SH-SY5Y (cell line): ENCODE measurements at regions not wholly inside any gene's neighbourhood (a gene's known extent, or its start where the extent isn't known, plus 50 kb on each side); places are given as distances from the start of the nearest gene placed in this dataset.

ENCODE experiments used
- GATA2 ChIP-seq: IDR thresholded peaks from 2 replicates; pipeline ENCODE4 v1.6.1; 2011; ENCODE audit warnings: mild to moderate bottlenecking, low read depth, low read length
- GATA3 ChIP-seq: IDR thresholded peaks from 2 replicates; pipeline ENCODE4 v1.6.1; 2011; ENCODE audit warnings: low read depth, mild to moderate bottlenecking, low read length, moderate library complexity

DNA sequence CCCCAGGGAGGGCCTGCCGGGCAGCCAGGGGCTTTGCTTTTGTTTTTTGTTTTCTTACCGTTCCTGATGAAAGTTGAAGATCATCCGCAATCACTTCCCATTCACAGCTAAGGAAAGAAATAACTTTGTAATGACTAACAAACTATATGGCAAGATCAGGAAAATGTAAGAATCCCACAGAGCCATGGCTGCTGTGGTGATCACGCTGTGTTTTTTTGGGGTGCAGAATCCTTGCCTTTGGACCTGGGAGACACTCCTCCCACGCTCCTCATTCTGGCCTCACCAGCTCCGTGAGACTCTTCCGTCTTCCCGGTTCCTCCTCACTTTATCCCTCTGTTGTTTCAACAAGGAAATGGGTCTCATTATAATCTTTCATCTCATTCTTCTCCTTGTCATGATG, 443.0 kb upstream of the MGMT start:
- TF ChIP-seq GATA2 (no peak), GATA3 (no peak)
